Panc1 (cell line): ENCODE measurements at regions not wholly inside any gene's neighbourhood (a gene's known extent, or its start where the extent isn't known, plus 50 kb on each side); places are given as distances from the start of the nearest gene placed in this dataset.

Experiments
- ATAC-seq: fragments of 200-7000 bp; cut with Tn5 transposase; 2 replicates; pipeline ENCODE4 v1.9.1; 2020; ENCODE audit warnings: mild to moderate bottlenecking, moderate library complexity
- BruUV-seq: library from RNA; stranded (reverse); fragments of 400-500 nt; replicated peaks from 2 replicates; lab custom pipeline; 2021; lab: Mats Ljungman, UMichigan
- CTCF ChIA-PET: fragments of 300-600 bp; sonication (Branson Sonifier 250); formaldehyde crosslinking; loops from one replicate; lab custom pipeline; 2022; ENCODE audit warnings: antibody characterized with exemption; lab: Charles Lee
- POLR2A ChIA-PET: fragments of 300-600 bp; sonication (Branson Sonifier 250); formaldehyde crosslinking; loops from one replicate; lab custom pipeline; 2022; ENCODE audit warnings: antibody characterized with exemption; lab: Charles Lee
- DNase-seq: peaks from one replicate; pipeline ENCODE4 v3.0.0-alpha.2; 2010; ENCODE audit warnings: low read depth, low spot score
- H3K27ac ChIP-seq: 2 replicates; pipeline ENCODE4 v1.5.1; 2011; ENCODE audit warnings: mild to moderate bottlenecking, low read length, inconsistent platforms
- H3K27me3 ChIP-seq: fragments of 200-500 bp; sonication (Bioruptor generic); 2 replicates; pipeline ENCODE4 v1.6.0; 2014; ENCODE audit warnings: low read length, inconsistent platforms; ENCODE audit not compliant: control insufficient read depth, insufficient read depth
- H3K36me3 ChIP-seq: fragments of 200-500 bp; sonication (Bioruptor generic); 2 replicates; pipeline ENCODE4 v1.5.1; 2014; ENCODE audit warnings: inconsistent platforms, mild to moderate bottlenecking, low read length, moderate library complexity; ENCODE audit not compliant: control insufficient read depth, insufficient read depth
- H3K4me1 ChIP-seq: 2 replicates; pipeline ENCODE4 v1.5.1; 2011; ENCODE audit warnings: inconsistent platforms, mild to moderate bottlenecking, low read length, moderate library complexity; ENCODE audit not compliant: control insufficient read depth, insufficient read depth
- H3K4me3 ChIP-seq, 2 experiments: 2 replicates each; pipeline ENCODE4 v1.5.1; 2011 to 2012; ENCODE audit warnings: low read depth in 2 of 2, low read length in 2 of 2, mild to moderate bottlenecking in 2 of 2, inconsistent platforms in 1 of 2, moderate library complexity in 1 of 2
- H3K9me3 ChIP-seq: fragments of 200-500 bp; sonication (Bioruptor generic); 2 replicates; pipeline ENCODE4 v1.5.1; 2014; ENCODE audit warnings: low read depth, mild to moderate bottlenecking, inconsistent platforms, low read length, moderate library complexity; ENCODE audit not compliant: control insufficient read depth, insufficient read depth
- CTCF ChIP-seq: fragments of 450-650 bp; IDR thresholded peaks from 2 replicates; pipeline ENCODE4 v1.5.1; 2017; ENCODE audit warnings: mild to moderate bottlenecking
- POLR2AphosphoS5 ChIP-seq: IDR thresholded peaks from 2 replicates; pipeline ENCODE4 v1.6.1; 2012; ENCODE audit warnings: mild to moderate bottlenecking, low read depth, low read length, moderate library complexity
- REST ChIP-seq, 2 experiments: IDR thresholded peaks; 2 replicates each; pipeline ENCODE4 v1.6.1; 2011 to 2012; ENCODE audit warnings: low read depth in 2 of 2, control low read depth in 1 of 2, low read length in 1 of 2, mild to moderate bottlenecking in 1 of 2, moderate library complexity in 1 of 2; ENCODE audit not compliant: insufficient read depth in 1 of 2
- SIN3A ChIP-seq: IDR thresholded peaks from 2 replicates; pipeline ENCODE4 v1.6.1; 2012; ENCODE audit warnings: low read depth, mild to moderate bottlenecking, low read length, moderate library complexity, borderline replicate concordance; ENCODE audit not compliant: insufficient read depth
- TCF7L2 ChIP-seq: IDR thresholded peaks from 2 replicates; pipeline ENCODE4 v1.6.1; 2011; ENCODE audit warnings: mild to moderate bottlenecking, low read depth, low read length, inconsistent platforms
- in situ Hi-C: cut with HindIII; loops from 2 replicates; pipeline ENCODE4 v1.10.0; 2016; ENCODE audit warnings: low sequenced_read_pairs, low pct_unique_long_range_greater_than_20kb
- intact Hi-C: fragments of 100-400 bp; cut with micrococcal nuclease; formaldehyde crosslinking; loops from one replicate; pipeline ENCODE4 v1.10.0; 2022; ENCODE audit not compliant: unreplicated experiment

- Histone ChIP-seq H3K27ac (no peak overlapping the region), H3K4me3 (no peak overlapping the region), H3K4me1 (no peaks in the 10 kb centered on the region), H3K27me3 (no peaks in the 10 kb centered on the region; the same call in 1 of the 2 replicates), H3K36me3 (no peaks in the 10 kb centered on the region), H3K9me3 (no peaks in the 10 kb centered on the region)
- POLR2A ChIA-PET = no interaction called here
- intact Hi-C loops (no loop called here), in situ Hi-C loops (no loop called here)
- CTCF ChIA-PET = interaction anchor here (0.6 to 1.2 kb wide), 2 partner anchors 18 to 97 kb away, joined by 3 read pairs; no protein-coding TSS in a partner anchor
- TF ChIP-seq REST (IDR thresholded peaks at IDR 0.05; ENCODE audit: insufficient read depth in 1 of 2, low read depth in 2 of 2, low read length in 1 of 2) (no peak), CTCF (peak; percentile 84)
- DNase-seq = no peak
- ATAC-seq = no peak
- no TSS peak for BruUV-seq
Observed at GRCh38 chr5:135234666-135235401, 164.2 kb downstream of the MACROH2A1 start.

- BruUV-seq = no TSS peak
- Histone ChIP-seq H3K4me3 (no peak overlapping the region), H3K27ac (no peak overlapping the region), H3K9me3 (no peaks in the 10 kb centered on the region), H3K27me3 (no peaks in the 10 kb centered on the region; the same call in 1 of the 2 replicates), H3K4me1 (no peaks in the 10 kb centered on the region), H3K36me3 (no peaks in the 10 kb centered on the region)
- in situ Hi-C loops = no loop called here
- TF ChIP-seq CTCF (no peak), SIN3A (no peak), TCF7L2 (no peak), POLR2AphosphoS5 (no peak), REST (IDR thresholded peaks at IDR 0.05; ENCODE audit: insufficient read depth in 1 of 2, low read depth in 2 of 2, low read length in 1 of 2) (no peak)
- CTCF ChIA-PET = interaction anchor here (1.2 kb wide), 1 partner anchor 98 kb away, joined by 3 read pairs; no protein-coding TSS in a partner anchor
- ATAC-seq (no peak), DNase-seq (no peak)
- intact Hi-C loops = no loop called here
- POLR2A ChIA-PET = no interaction called here
Observed at GRCh38 chr5:135234242-135234641, 164.8 kb downstream of the MACROH2A1 start.
